ENCODE measurements at regions not wholly inside any gene's neighbourhood (a gene's known extent, or its start where the extent isn't known, plus 50 kb on each side); places are given as distances from the start of the nearest gene placed in this dataset.

DNA sequence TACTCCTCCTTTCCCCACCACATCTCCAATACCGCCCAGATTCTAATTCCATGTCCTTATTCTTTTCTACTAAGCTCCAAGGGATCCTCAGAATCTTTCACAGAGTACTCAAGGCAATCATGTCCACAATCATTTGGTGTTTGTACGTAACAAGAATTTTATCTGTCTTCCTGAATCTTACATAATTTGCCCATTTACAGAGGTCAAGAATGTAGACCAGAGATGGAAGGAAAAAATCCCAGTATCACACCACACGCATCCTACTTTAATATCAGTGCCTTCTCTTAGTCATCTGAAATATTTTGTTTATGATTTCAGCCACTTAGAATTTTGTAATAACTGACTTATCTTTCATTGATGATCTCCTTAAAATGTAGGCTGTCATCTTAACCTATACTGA, 366.0 kb upstream of the LRRC7 start:
- TF ChIP-seq, protein P1, sequence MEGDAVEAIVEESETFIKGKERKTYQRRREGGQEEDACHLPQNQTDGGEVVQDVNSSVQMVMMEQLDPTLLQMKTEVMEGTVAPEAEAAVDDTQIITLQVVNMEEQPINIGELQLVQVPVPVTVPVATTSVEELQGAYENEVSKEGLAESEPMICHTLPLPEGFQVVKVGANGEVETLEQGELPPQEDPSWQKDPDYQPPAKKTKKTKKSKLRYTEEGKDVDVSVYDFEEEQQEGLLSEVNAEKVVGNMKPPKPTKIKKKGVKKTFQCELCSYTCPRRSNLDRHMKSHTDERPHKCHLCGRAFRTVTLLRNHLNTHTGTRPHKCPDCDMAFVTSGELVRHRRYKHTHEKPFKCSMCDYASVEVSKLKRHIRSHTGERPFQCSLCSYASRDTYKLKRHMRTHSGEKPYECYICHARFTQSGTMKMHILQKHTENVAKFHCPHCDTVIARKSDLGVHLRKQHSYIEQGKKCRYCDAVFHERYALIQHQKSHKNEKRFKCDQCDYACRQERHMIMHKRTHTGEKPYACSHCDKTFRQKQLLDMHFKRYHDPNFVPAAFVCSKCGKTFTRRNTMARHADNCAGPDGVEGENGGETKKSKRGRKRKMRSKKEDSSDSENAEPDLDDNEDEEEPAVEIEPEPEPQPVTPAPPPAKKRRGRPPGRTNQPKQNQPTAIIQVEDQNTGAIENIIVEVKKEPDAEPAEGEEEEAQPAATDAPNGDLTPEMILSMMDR (IDR thresholded peaks at IDR 0.05): no peak
- no peak for TF ChIP-seq ZFX (IDR thresholded peaks at IDR 0.05; ENCODE audit: borderline replicate concordance)

All from 22Rv1 (cell line).